ENCODE measurements at regions not wholly inside any gene's neighbourhood (a gene's known extent, or its start where the extent isn't known, plus 50 kb on each side); places are given as distances from the start of the nearest gene placed in this dataset.
"Not testable (repeated sequence)": the region's sequence is repeated elsewhere in the genome, so short reads cannot be mapped to it uniquely, and the experiment has no call there.

GRCh38 chr2:89837962-89838625 is 1146.6 kb downstream of the RPIA start:
- Histone ChIP-seq H4K8ac (ENCODE audit: low read depth in 2 of 2, low read length in 2 of 2) (no peak overlapping the region), H3K14ac (replicated peaks; ENCODE audit: low read depth, low read length) (no peak overlapping the region), H4K20me1 (ENCODE audit: insufficient read depth, low read length) (no peaks in the 10 kb centered on the region), H2BK5ac (ENCODE audit: low read depth, low read length, poor library complexity, severe bottlenecking) (no peak overlapping the region), H3K79me1 (ENCODE audit: low read depth in 1 of 2, low read length in 2 of 2) (no peaks in the 10 kb centered on the region), H2AFZ (replicated peaks; ENCODE audit: low read length, poor library complexity) (no peak overlapping the region), H4K91ac (ENCODE audit: insufficient read depth, low read depth, low read length) (no peak overlapping the region), H3K27ac (ENCODE audit: insufficient read depth, low read length) (no peak overlapping the region), H2BK15ac (ENCODE audit: low read depth, low read length) (no peak overlapping the region), H3K4ac (ENCODE audit: low read depth, low read length) (no peak overlapping the region), H3K18ac (ENCODE audit: low read depth, low read length) (no peak overlapping the region), H3K9me1 (ENCODE audit: insufficient read depth, low read length) (no peaks in the 10 kb centered on the region), H2BK20ac (ENCODE audit: low read depth, low read length) (no peak overlapping the region), H3K9ac (ENCODE audit: low read depth, low read length) (no peak overlapping the region), H3K4me1 (ENCODE audit: control insufficient read depth, insufficient read depth, low read length) (no peaks in the 10 kb centered on the region), H3K4me2 (ENCODE audit: low read depth, low read length) (no peak overlapping the region), H3K27me3 (ENCODE audit: control insufficient read depth, insufficient read depth, low read length) (no peaks in the 10 kb centered on the region), H3K9me3 (ENCODE audit: control insufficient read depth, insufficient read depth, low read length) (peaks cover 43% of the 10 kb centered on the region), H2AK9ac (replicated peaks; ENCODE audit: low read depth, low read length, poor library complexity) (no peak overlapping the region), H2AK5ac (ENCODE audit: low read depth, low read length) (no peak overlapping the region), H2BK120ac (ENCODE audit: low read depth, low read length) (no peak overlapping the region), H3K36me3 (ENCODE audit: control insufficient read depth, insufficient read depth, low read length) (no peaks in the 10 kb centered on the region), H3K23ac (ENCODE audit: low read depth, low read length) (no peak overlapping the region), H4K5ac (ENCODE audit: low read depth, low read length) (no peak overlapping the region), H3K56ac (ENCODE audit: extremely low read depth, insufficient read depth, low read length) (no peak overlapping the region), H3K4me3 (ENCODE audit: insufficient read depth, low read depth, low read length) (no peak overlapping the region)
- ChIA-PET POLR2A (ENCODE audit: unreplicated experiment) (no interaction called here), CTCF (no interaction called here)
- ATAC-seq (ENCODE audit: low read depth) (no peak), DNase-seq (no peak)
- no TSS peak for BruUV-seq (replicated peaks)
- TF ChIP-seq SMC3 (IDR thresholded peaks at IDR 0.05; ENCODE audit: low read depth, low read length), result no peak
- no peak for TF ChIP-seq MAZ (IDR thresholded peaks at IDR 0.05; ENCODE audit: borderline replicate concordance, low read depth, low read length)
- TF ChIP-seq USF2 (IDR thresholded peaks at IDR 0.05; ENCODE audit: low read depth, low read length), result no peak
- TF ChIP-seq MXI1 (IDR thresholded peaks at IDR 0.05; ENCODE audit: borderline replicate concordance, low read depth, low read length), result no peak
- no peak for TF ChIP-seq RAD21 (IDR thresholded peaks at IDR 0.05; ENCODE audit: low read length)
- TF ChIP-seq CEBPB (IDR thresholded peaks at IDR 0.05; ENCODE audit: low read depth, low read length), result no peak
- no peak for TF ChIP-seq POLR2A (IDR thresholded peaks at IDR 0.05; ENCODE audit: low read depth, low read length)
- in situ Hi-C loops (cut with MboI; ENCODE audit: low sequenced_read_pairs), result no loop called here
- intact Hi-C loops (cut with micrococcal nuclease), result no loop called here
- 40 to 98% methylated on average over 3 to 11 of the region's 11 CpGs for WGBS, 2 experiments (ENCODE audit: extremely low coverage in 2 of 2, insufficient read length in 1 of 2)
- dilution Hi-C loops (cut with HindIII; ENCODE audit: low sequenced_read_pairs, unreplicated experiment), result no loop called here

- POLR2A ChIA-PET (ENCODE audit: unreplicated experiment); in situ Hi-C loops (cut with MboI; ENCODE audit: low sequenced_read_pairs); H4K20me1 ChIP-seq (ENCODE audit: insufficient read depth, low read length); H3K4ac ChIP-seq (ENCODE audit: low read depth, low read length); H3K27ac ChIP-seq (ENCODE audit: insufficient read depth, low read length); H2AK9ac ChIP-seq (replicated peaks; ENCODE audit: low read depth, low read length, poor library complexity); H3K56ac ChIP-seq (ENCODE audit: extremely low read depth, insufficient read depth, low read length); BruUV-seq (replicated peaks); H3K18ac ChIP-seq (ENCODE audit: low read depth, low read length); H3K27me3 ChIP-seq (ENCODE audit: control insufficient read depth, insufficient read depth, low read length); H3K4me3 ChIP-seq (ENCODE audit: insufficient read depth, low read depth, low read length); H4K8ac ChIP-seq (ENCODE audit: low read depth in 2 of 2, low read length in 2 of 2); H3K14ac ChIP-seq (replicated peaks; ENCODE audit: low read depth, low read length); H3K4me2 ChIP-seq (ENCODE audit: low read depth, low read length); H3K9me1 ChIP-seq (ENCODE audit: insufficient read depth, low read length); H2BK15ac ChIP-seq (ENCODE audit: low read depth, low read length); intact Hi-C loops (cut with micrococcal nuclease); H4K91ac ChIP-seq (ENCODE audit: insufficient read depth, low read depth, low read length); CTCF ChIA-PET; dilution Hi-C loops (cut with HindIII; ENCODE audit: low sequenced_read_pairs, unreplicated experiment); H2AK5ac ChIP-seq (ENCODE audit: low read depth, low read length); H2BK5ac ChIP-seq (ENCODE audit: low read depth, low read length, poor library complexity, severe bottlenecking); H2AFZ ChIP-seq (replicated peaks; ENCODE audit: low read length, poor library complexity); H4K5ac ChIP-seq (ENCODE audit: low read depth, low read length); H3K23ac ChIP-seq (ENCODE audit: low read depth, low read length); H3K4me1 ChIP-seq (ENCODE audit: control insufficient read depth, insufficient read depth, low read length); H3K9ac ChIP-seq (ENCODE audit: low read depth, low read length); H2BK20ac ChIP-seq (ENCODE audit: low read depth, low read length); H3K79me1 ChIP-seq (ENCODE audit: low read depth in 1 of 2, low read length in 2 of 2); H3K36me3 ChIP-seq (ENCODE audit: control insufficient read depth, insufficient read depth, low read length); H2BK120ac ChIP-seq (ENCODE audit: low read depth, low read length): not testable (repeated sequence)
- peak; percentile 68 for DNase-seq
- 43 to 100% methylated on average over 6 to 9 of the region's 9 CpGs for WGBS, 2 experiments (ENCODE audit: extremely low coverage in 2 of 2, insufficient read length in 1 of 2)
- peak; percentile 38; the same call in 1 of the 2 replicates for ATAC-seq (ENCODE audit: low read depth)
- H3K9me3 ChIP-seq (ENCODE audit: control insufficient read depth, insufficient read depth, low read length), result peaks cover 48% of the 10 kb centered on the region
Measured at GRCh38 chr2:89840175-89840574, 1148.7 kb downstream of the RPIA start.
